HG03066 (cell line): ENCODE measurements at regions not wholly inside any gene's neighbourhood (a gene's known extent, or its start where the extent isn't known, plus 50 kb on each side); places are given as distances from the start of the nearest gene placed in this dataset.

Source experiments
- ATAC-seq: cut with Tn5 transposase; IDR thresholded peaks from one replicate; pipeline ENCODE4 v1.9.1; 2021; ENCODE audit warnings: low read depth; ENCODE audit not compliant: unreplicated experiment

DNA sequence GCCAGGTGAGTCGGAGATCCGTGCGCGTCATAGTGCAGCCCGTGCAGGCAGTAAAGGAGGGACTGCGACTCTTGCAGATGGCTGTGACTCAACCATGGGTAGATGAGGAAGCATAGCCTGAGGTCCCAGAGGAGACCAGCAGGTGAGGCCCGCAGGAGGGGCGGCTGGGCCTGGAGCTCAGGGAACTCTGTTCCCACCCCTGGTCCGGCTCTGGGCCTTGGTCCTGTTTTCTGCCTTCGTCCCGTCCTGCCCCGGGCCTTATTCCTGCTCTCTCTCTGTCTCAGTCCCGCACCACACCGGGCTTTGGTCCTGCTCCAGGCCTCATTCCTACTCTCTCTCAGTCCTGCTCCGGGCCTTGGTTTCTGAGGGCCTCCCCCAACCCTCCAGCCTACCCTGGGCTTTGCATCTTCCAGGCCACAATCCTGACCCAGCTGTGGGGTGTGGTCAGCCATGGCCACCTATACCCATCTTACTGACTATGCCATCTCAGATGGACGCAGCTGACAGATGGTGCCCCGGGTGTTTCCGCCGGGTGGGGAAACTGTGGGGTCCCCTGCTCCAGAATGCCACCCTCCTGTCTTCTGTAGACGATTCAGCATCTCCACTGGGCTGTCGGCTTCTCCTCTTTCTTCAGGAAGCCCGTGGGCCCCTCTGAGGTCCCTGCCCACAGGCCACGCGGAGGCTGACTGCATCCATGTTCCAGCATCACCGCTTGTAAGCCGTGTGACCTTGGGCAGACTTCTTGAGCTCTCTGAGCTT is 1134.1 kb downstream of the BRD1 start:
- ATAC-seq = no peak

DNA sequence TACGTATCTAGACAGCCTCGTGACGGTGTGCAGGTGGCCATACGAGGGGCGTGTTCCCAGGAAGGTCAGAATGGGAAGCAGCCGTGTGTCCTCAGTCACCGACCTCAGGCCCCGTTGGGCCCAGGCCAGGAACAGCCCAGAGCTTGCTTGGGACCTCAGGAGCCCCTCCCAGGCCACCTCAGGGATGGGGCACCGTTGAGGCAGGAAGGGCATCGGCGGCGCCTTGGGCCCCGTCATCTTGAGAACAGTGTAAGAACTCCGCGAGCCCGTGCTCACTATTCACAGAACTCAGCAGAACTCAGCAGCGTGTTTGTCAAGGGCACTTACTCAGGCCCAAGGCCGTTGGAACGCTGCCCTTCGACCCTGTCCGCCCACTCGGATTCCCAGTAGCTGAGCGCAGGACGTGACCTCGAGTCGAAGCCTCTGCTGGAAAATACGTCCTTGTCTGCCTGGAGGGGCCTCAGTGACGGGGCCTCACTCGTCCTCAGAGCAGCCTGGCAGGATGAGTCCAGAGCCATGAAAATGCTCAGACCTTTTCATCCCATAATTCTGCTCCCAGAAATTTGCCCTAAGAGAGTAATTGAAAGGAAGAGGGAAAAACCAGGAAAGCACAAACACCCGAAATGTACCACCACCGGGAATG is 1134.8 kb downstream of the BRD1 start:
- no peak for ATAC-seq

DNA sequence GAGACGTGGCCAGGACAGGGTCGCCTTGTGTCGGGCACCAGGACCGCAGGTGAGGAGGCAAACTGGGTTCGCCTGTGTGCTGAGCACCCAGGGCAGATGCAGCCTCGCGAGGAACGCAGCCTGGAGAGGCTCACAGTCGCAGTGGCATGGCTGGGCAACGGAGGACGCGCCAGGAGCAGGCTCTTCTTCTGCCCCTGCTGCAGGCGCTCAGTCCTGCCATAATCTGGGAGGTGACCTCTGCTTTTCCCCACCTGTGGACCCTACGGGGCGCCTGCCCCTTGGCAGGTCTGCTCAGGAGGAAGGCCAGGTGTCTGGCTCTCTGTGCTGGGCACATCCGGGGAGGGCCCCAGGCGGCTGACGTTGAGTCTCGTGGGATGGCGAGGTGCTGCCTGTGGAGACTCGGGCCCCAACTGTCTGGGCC is 1136.2 kb downstream of the BRD1 start:
- no peak for ATAC-seq

DNA sequence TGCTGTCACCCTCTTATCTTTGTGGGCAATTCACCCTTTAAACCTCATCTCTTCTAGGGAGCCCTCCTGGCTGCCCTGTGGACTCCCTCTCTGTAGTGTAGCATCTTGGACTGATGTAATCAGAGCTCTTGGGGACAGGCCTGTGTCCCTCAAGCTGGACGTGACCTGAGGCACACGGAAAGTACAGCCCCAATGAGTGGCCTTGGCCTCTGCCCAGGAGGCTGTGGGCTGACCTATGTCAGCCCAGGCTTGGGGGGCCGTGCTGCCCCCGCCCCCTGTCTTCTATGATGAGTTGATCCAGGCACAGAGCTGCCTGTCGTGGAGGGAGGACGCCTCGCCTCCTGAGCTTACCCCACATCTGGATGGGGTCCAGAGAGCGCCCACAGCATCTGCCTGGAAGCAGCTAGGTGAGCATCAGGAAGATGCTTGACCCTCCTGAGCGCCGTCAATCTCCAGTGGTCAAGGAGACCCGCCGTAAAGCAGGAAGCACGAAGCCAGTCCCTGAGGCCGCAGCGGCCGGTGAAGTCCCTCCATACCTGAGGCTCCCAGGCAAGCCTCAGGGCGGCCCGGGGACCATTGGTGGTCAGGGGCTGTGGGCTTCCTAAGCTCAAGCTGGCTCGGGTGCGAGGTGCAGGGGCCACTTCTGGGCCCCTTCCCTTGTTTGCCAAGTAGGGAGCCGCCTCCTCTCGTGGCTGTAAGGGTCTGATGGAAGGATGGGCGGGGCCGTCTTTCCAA is 1136.9 kb downstream of the BRD1 start:
- ATAC-seq = no peak

DNA sequence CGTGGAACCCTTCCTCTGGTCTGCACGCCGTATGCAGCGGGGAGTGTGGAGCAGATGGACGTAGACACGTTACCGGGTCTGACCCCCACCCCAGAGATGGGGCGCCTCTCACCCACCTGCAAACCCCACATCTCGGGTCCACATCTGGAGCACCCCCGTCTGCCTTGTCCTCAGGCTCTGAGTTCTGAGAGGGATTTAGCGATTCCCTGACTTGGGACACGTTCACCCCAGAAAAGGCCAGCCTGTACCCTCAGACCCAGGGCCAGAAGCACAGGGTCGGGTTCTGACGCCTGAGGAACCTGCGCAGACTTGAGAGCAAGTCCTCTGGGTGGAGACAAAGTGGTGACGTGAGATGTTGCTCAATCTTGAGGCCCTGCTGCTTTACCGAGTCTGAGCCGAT is 1138.5 kb downstream of the BRD1 start:
- no peak for ATAC-seq

DNA sequence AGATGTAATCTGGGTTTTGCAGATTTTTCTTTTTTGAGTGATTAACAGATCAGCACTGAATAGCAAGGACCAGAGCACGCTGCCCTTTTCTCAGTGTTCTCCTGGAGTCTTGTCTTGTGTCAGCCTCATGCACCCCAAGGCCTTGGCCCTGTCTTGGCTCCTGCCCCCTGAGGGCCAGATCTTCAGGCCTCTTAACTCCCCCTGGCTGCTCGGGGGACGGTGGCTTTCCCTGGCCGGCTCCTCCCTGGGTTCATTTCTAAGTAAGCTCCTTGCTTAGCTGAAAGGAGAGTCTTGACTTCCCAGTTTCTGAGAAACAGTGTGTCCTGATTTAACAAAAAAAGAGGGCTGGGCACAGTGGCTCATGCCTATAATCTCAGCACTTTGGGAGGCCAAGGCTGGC is 1139.3 kb downstream of the BRD1 start:
- no peak for ATAC-seq

DNA sequence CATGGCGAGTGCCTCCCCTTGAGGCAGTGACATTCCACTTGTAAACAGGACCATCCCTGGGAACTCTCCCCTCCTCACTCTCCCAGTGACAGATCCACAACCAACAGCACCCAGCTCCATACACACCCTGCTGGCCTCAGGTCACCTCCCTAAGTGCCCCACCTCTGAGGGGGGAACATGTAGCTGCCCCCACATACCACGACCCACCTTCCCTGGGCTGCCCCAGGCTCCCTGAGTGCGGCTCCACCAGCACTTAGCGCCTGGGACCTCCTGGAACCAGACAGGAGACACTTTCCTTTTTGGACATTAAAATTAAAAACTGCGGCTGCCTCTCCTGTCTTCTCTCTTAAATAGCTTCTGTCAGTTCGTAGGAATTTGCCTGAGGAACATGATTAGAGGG is 1140.1 kb downstream of the BRD1 start:
- ATAC-seq = no peak

DNA sequence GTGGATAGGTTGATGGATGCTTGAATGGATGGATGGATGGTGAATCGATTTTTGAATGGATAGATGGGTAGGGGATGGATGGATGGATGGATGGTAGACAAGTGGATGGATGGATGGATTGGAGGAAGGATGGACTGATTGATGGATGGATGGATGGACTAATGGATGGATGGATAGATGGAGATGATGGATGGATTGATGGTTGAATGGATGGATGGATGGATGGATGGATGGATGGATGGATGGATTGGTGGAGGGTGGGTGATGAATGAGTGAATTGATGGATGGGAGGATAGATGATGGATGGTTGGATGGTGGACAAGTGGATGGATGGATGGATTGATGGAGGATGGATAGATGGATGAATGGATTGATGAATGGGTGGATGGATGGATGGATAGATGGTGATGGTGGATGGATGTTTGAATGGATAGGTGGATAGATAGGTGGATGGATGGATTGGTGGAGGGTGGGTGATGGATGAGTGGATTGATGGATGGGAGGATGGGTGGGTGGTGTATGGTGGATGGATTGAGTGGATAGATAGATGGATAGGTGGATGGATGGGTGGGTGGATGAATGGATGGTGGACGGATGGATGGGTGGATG is 1140.9 kb downstream of the BRD1 start:
- ATAC-seq = no peak

DNA sequence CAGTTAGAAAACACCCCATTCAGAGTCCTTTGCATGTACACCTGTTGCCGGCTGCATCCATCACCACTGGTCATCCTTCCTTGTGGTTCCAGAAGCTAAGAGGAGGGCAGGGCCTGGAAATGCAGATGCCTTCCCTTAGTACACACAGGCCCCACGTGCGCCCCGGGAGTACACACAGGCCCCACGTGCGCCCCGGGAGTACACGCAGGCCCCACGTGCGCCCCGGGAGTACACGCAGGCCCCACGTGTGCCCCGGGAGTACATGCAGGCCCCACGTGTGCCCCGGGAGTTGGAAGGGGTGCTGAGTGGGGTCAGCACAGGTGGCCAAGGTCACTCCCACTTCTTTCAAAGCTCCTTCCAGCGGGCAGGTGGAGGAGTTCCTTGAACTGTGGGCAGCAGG is 1141.9 kb downstream of the BRD1 start:
- ATAC-seq = no peak

DNA sequence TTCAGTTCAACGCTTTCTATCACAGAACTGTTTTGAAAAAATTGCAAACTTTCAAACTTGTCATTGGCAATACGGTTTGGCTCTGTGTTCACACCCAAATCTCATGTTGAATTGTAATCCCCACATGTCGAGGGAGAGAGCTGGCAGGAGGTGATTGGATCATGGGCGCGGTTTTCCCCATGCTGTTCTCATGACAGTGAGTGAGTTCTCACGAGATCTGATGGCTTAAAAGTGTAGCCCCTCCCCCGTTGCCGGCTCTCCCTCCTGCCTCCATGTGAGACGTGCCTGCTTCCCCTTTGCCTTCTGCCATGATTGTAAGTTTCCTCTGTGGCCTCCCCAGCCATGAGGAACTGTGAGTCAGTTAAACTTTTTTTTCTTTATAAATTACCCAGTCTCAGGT is 1144.0 kb downstream of the BRD1 start:
- no peak for ATAC-seq

DNA sequence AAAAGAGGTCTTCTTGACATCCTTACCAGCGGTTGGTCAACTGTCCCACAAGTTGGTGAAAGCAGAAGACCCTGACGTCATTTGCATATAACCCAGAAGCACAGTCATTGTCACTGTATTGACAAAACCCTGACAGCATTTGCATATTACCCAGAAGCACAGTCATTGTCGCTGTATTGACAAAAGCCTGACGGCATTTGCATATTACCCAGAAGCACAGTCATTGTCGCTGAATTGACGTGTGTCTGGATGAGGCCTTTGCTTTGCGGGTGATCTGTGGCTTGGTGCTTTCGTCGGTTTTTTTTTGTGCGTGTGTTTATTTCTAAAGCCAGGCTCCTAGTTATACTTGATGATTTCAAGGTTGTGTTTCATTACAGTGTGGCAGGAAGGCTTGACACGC is 1145.2 kb downstream of the BRD1 start:
- no peak for ATAC-seq

DNA sequence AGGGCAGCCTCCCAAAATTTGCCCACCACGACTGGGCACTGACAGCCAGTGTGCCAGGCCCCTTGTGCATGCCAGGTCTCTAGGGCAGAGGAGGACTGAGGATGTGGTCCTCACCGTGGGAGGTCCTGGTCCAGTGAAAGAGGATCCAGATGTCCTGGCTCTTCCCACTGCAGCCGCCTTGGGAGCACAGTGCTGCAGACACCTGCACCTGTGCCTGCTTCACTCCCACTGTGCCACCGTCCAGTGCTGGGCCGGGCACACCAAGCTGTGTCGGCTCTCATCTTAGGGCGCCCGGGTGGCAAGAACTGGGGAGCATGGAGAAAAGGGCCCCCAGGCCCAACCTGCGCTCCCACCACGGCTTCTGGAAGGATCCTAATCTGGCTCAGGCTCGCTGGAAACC is 1147.1 kb downstream of the BRD1 start:
- ATAC-seq = no peak

DNA sequence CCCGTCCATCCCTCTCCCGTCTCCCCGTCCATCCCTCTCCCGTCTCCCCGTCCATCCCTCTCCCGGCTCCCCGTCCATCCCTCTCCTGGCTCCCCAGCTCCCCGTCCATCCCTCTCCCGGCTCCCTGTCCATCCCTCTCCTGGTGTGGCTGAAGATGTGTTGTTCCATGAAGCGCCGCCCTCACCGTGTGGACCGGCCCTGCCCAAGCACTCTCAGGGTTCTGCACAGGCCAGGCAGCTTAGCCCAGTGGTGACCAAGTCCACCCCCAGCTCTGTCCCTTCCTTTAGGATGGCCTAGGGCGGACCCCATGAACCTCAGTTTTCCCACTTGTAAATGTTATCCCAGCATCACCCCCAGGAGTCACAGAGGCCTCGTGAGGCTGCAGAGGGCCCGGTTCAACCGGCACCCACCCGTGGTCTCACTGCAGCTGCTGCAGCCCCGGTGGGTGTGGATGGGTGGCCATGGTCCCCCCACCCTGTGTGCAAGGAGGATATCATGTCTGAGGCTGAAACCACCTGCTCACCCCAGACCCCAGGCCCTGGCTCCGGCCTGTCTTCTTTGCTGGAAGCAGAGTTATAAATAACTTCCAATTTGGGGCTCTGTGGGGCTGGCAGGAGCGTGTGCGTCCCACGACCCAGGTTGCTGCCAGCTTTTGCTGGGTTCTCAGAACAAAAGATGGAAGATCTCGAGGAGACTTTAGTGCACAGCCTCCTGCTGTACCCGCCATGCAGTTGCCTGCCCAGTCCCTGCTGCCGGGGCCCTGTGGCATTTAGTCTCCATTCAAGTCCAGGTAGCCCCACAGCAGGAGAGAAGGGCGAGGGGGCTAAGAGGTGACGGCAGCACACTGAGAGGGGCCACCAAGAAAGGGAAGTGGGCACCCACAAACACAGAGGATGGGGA is 1147.8 kb downstream of the BRD1 start:
- ATAC-seq = no peak

DNA sequence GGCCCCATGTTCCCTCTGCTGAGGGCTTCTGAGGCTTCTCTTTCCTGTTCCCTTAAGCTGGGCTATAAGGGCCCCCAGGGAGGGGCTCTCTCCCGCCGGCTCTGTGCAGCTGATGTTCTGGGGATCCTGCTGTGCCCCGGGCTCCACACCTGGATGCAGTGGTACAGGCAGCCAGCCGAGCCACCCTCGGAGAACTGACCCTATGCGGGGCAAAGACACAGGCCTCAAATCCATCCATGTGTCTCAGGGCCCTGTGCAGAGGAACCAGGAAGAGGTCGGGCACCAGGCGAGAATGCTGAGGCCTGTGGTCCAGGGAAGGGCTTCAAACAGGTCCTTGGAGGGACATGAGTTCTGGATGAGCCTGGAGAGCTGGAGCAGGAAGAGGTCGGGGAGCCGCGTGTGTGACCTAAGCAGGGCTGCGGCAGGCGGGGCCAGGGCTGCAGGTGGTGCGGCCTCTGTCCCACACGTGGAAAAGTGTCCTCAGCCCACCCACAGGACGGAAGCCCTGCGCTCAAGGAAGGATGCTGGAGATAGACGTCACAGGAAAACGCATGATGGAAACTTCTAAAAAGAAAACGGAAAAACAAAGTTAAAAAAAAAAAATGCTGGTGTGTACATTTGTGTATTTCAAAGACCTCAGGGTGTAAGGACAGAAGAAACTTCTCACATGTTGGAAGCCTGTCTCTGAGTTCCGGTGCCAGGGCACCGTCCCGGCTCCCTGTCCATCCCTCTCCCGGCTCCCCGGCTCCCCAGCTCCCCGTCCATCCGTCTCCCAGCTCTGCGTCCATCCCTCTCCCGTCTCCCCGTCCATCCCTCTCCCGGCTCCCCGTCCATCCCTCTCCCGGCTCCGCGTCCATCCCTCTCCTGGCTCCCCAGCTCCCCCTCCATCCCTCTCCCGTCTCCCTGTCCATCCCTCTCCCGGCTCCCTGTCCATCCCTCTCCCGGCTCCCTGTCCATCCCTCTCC is 1149.2 kb downstream of the BRD1 start:
- no peak for ATAC-seq

DNA sequence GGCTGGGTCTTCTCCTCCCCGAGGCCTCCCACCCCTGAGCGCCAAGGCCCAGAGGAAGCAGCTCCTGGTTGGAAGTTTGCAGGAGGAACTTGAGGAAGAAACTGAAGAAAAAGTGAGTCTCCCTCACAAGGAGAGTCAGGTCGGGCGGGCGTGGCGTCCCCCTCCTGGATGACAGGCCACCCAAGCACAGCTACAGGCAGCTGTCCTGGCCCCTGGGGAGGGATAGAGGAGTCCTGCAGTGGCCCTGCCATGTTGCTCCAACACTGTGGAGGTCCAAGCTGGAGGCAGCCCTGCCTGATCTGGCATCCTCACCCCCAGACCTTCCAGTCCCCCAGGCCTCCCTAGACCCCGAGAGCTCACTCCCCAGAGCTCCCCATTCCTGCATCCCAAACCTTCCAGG is 1150.1 kb downstream of the BRD1 start:
- no peak for ATAC-seq

DNA sequence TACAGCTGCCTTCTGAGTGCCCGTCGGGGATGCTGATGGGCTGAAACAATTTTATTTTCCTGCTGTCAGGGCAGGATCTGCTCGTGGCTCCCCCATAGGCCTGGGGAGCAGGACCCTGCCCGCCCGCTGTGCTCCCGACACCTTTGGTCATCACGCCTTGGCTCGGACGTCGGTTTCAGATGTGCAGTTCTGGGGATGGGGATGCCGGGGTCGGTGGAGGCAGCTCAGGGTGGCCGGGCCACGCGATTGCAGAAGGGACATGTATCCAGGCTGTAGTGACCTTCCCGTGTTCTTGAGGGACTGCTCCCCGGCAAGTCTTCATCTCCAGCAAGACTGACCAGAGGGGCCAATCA is 1150.5 kb downstream of the BRD1 start:
- ATAC-seq = no peak

DNA sequence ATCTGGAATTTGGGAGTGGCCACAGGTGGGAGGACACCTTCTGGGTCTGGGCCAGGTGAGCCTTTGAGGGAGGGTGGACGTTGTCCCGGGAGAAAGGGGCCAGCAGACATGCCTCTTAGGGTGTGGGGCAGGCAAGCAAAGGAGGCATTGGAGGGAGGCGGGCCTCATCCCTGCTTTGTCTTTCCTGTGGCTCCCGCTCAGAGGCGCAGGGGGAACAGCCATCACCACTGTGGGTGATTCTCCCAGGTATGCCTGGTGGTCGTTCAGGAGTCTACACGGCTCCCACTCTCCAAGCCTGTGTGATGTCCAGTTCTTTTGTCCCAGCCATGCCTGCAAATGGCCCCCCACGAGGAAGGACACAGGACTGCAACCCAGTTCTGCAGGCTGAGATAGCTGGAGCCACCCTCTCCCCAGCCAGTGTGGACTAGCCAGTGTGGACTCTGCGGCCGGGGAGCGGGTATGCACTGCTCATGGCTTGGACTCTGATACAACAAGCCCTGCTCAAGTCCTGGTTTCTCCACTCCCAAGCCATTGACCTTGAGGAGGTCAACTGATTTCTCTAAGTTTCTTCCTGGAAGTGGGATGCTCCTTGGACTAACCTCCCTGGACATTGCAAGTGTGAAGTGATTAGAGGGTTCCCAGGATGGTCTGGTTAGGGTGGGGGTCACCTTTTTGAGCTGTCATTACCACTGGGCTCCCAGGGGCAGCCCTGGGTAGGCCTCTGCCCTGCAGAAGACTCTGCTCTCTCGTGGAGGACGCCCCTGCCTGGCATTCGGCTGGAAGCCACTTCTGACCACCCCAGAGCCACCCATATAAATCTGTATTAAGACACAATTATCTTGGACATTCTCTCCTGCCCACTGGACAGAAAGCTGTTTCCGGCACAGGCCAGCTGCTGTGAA is 1151.2 kb downstream of the BRD1 start:
- ATAC-seq = no peak

DNA sequence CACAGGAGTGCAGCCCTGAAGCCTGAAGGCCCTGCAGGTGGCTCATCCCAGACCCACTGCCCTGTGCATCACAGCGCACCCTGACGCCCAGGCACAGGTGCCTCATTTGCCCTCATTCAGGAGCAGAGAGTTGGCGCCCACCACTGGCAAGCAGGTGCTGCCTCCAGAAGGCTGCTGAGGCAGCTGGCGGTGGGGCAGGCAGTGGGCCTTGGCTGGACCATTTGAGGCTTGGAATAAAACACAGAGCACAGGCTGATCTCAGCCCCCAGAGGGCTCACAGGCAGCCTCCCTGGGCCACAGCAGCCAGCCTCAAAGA is 1151.9 kb downstream of the BRD1 start:
- ATAC-seq = no peak
